Mucosa of rectum (tissue), 2 donors: ENCODE measurements at regions not wholly inside any gene's neighbourhood (a gene's known extent, or its start where the extent isn't known, plus 50 kb on each side); places are given as distances from the start of the nearest gene placed in this dataset.

Source experiments
- H3K27ac ChIP-seq, 2 donors: one replicate each; pipeline ENCODE4 v1.7.0; 2013; ENCODE audit warnings: inconsistent platforms in 2 of 2, low read depth in 2 of 2, low read length in 2 of 2
- H3K27me3 ChIP-seq, 2 donors: one replicate each; pipeline ENCODE4 v1.7.0; 2013; ENCODE audit warnings: low read length in 2 of 2; ENCODE audit not compliant: control insufficient read depth in 2 of 2, insufficient read depth in 2 of 2
- H3K36me3 ChIP-seq, 2 donors: one replicate each; pipeline ENCODE4 v1.7.0; 2013; ENCODE audit warnings: low read length in 2 of 2; ENCODE audit not compliant: control insufficient read depth in 2 of 2, insufficient read depth in 2 of 2
- H3K4me1 ChIP-seq, 2 donors: one replicate each; pipeline ENCODE4 v1.7.0; 2013; ENCODE audit warnings: low read length in 2 of 2, mild to moderate bottlenecking in 1 of 2; ENCODE audit not compliant: control insufficient read depth in 2 of 2, insufficient read depth in 2 of 2
- H3K4me3 ChIP-seq, 2 donors: one replicate each; pipeline ENCODE4 v1.7.0; 2013; ENCODE audit warnings: low read length in 2 of 2
- H3K9ac ChIP-seq, 2 donors: one replicate each; pipeline ENCODE4 v1.7.0; 2013; ENCODE audit warnings: low read length in 2 of 2, low read depth in 1 of 2, mild to moderate bottlenecking in 1 of 2
- H3K9me3 ChIP-seq, 2 donors: one replicate each; pipeline ENCODE4 v1.7.0; 2013; ENCODE audit warnings: low read length in 2 of 2; ENCODE audit not compliant: control insufficient read depth in 2 of 2
- donor health status: healthy.
- donor health status: Normal muscosa, but diverticular disease.

DNA sequence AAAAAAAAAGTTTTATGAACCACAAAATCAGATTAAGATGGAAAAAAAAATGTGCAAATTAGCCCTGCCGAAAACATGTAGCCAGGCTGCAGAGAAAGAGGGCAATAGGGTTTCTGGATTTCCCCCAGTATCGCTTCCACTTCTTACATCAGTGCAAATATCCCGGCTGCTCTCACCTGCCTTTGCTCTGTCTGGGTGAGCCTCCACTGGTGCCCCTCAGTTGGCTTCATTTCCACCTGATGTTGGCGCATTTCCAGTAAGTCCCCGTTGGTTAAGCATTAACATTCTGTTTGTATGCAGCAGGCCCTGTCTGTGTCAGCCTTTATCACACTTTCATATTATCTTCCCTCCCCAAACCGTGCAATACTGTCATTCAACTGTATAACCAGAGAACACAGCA, 215.1 kb downstream of the CBLN4 start:
- H3K27me3 ChIP-seq: no peaks in the 10 kb centered on the region
- H3K9ac ChIP-seq: no peak overlapping the region
- H3K27ac ChIP-seq: no peak overlapping the region
- H3K9me3 ChIP-seq: no peaks in the 10 kb centered on the region
- no peak overlapping the region for H3K4me3 ChIP-seq
- H3K36me3 ChIP-seq: no peaks in the 10 kb centered on the region
- no peaks in the 10 kb centered on the region for H3K4me1 ChIP-seq

DNA sequence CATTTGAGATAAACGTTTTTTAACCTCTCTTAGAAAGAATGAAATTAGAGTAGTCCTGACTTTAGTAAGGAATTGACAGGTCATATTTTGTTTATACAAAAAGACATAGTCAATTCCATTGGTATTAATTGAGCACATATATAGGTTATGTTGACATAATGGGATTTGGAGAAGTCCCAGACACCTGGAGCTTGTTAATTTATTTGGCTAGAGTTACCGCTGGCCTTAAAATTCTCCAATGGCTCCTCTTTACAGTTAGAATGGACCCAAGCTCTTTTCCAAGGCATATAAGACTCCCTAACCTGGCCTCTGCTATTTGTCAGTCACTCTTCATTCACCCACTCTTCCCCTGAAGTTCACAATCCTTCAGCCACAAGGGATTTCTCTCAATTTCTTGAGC, 221.3 kb downstream of the CBLN4 start:
- Histone ChIP-seq H3K4me3 (no peak overlapping the region), H3K9ac (no peak overlapping the region), H3K27me3 (no peaks in the 10 kb centered on the region)

DNA sequence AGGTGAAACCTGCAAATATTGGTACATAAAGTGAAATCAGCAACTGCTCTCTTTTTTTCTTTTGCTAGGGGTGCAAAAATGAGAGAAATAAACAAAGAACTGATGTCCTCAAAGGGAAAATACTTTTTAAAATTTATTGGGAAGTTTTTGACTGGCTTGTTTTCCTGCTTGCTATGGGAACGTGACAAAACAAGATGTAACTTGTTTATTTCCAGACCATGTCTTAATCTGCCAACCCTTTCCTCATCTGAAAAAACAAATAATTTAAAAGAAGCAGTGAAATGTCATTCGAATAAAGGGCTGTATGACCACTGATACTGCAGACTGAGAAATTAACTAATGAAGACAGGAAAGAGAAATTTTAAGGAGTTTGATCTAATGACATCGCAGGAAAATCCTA, 221.9 kb downstream of the CBLN4 start:
- no peak overlapping the region for H3K27ac ChIP-seq
- H3K4me1 ChIP-seq: no peaks in the 10 kb centered on the region
- no peaks in the 10 kb centered on the region for H3K27me3 ChIP-seq
- no peaks in the 10 kb centered on the region for H3K36me3 ChIP-seq
- H3K9ac ChIP-seq: no peak overlapping the region
- H3K4me3 ChIP-seq: no peak overlapping the region
- no peaks in the 10 kb centered on the region for H3K9me3 ChIP-seq

More for the DNA sequence above, 221.3 kb downstream of the CBLN4 start:
- Histone ChIP-seq H3K9me3 (no peaks in the 10 kb centered on the region), H3K36me3 (no peaks in the 10 kb centered on the region), H3K27ac (no peak overlapping the region), H3K4me1 (no peaks in the 10 kb centered on the region)

DNA sequence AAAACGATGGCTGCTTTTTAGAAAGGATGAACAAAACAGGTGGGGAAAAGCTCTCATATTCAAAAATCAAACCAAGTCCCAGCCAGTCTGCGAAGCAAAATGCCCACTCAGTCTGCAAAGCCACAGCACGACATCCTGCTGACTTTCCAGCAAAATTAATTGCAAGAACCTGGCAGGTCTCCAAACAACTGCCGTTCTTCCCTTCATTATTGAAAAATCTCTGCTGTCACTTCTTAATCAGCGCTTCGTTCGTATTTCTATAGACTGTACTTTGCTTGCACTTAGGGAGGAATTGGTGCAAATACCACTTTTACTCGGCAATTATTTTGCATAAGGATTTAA, 222.4 kb downstream of the CBLN4 start:
- Histone ChIP-seq H3K4me3 (no peak overlapping the region), H3K9me3 (no peaks in the 10 kb centered on the region), H3K4me1 (no peaks in the 10 kb centered on the region), H3K27ac (no peak overlapping the region), H3K36me3 (no peaks in the 10 kb centered on the region), H3K27me3 (no peaks in the 10 kb centered on the region), H3K9ac (no peak overlapping the region)

DNA sequence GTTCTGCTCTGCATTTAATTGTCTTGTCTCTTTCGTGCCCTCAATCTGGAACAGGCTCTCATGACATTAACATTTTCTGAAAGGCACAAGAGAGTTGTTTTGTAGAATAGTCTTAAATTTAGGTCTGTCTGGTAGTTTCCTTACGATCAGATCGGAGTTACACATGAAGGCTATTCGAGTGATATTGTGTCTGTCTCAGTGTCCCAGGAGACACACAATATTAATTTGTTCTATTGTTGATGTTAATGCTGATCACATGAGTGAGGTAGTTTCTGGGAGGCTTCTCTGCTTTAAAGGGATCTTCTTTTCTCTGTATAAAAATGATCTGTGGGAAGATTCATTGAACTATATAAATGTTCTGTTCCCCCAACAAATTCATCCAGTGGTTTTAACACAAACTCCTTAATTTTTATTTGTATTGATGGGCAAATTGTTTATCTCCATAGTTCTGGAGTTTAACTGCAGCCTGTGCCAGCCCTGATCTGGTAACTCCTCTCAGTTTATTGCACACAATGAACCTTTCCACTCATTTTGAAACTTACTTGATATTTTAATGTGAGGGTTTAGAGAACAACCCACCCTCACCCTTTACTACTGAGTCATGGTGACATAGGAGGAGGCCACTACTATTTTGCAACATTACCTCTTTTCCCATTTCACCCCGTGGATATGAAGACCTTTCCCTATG, 223.0 kb downstream of the CBLN4 start:
- no peaks in the 10 kb centered on the region for H3K36me3 ChIP-seq
- H3K9me3 ChIP-seq: no peaks in the 10 kb centered on the region
- no peaks in the 10 kb centered on the region for H3K27me3 ChIP-seq
- no peaks in the 10 kb centered on the region for H3K4me1 ChIP-seq
- H3K9ac ChIP-seq: no peak overlapping the region
- H3K4me3 ChIP-seq: no peak overlapping the region
- no peak overlapping the region for H3K27ac ChIP-seq

DNA sequence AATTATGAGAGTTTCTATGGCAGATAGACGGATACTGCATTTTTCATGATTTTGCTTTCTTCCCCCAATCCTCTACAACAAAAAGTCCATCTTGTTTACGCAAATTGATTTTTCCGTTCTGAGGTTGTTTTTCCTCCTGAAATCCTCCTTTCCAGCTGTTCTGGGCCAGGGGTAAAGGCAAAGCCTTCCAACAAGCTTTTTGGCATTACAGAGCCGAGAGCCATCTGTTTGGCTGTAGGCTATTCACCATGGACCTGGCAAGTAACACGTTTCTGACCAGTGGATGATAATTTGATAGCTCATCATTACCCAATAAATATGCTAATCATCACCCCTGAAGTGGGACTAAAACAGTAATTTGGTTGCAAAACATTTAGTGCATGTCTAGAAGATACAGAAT, 226.5 kb downstream of the CBLN4 start:
- H3K36me3 ChIP-seq: no peaks in the 10 kb centered on the region
- H3K9me3 ChIP-seq: no peaks in the 10 kb centered on the region
- no peaks in the 10 kb centered on the region for H3K4me1 ChIP-seq
- no peak overlapping the region for H3K27ac ChIP-seq
- H3K27me3 ChIP-seq: no peaks in the 10 kb centered on the region
- no peak overlapping the region for H3K4me3 ChIP-seq
- no peak overlapping the region for H3K9ac ChIP-seq

DNA sequence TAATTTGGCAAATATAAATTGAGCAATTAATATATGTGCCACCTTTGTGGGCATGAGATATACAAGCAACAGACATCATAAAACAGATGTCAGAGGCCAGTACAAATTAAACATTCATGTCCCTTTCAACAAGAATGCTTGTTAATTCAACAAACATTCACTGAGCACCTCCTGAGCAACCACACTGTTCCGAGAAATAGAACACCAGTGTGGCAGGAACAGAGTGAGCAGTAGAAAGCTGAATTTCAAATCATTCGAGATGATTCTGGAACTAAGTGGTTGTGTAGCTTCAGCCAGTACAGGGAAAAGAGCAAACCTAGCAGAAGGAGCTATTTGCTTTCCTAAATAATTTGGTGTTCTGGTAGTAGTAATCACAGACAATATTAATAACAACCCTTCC, 227.7 kb downstream of the CBLN4 start:
- Histone ChIP-seq H3K4me1 (no peaks in the 10 kb centered on the region), H3K27ac (no peak overlapping the region), H3K9me3 (no peaks in the 10 kb centered on the region), H3K4me3 (no peak overlapping the region), H3K36me3 (no peaks in the 10 kb centered on the region), H3K9ac (no peak overlapping the region), H3K27me3 (no peaks in the 10 kb centered on the region)

DNA sequence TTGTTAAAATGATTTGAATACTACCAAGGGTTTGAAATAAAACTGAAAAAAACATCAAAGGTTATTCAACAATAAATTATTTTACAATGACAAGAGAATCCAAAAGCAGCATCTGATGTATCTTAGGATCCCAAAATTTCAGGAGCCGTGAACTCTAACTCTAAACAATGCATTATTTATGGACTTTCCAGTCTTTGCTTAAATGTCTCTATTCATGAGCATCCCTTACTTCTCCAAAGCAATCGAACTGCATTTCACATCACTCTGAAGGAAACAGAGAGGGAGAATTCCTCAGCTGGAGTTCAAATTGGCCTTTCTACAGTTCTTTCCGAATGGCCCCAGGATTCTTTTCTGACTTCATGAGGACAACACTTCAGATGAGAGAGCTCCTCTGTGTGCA, 229.1 kb downstream of the CBLN4 start:
- Histone ChIP-seq H3K27me3 (no peaks in the 10 kb centered on the region), H3K4me3 (no peak overlapping the region), H3K4me1 (no peaks in the 10 kb centered on the region), H3K36me3 (no peaks in the 10 kb centered on the region), H3K27ac (no peak overlapping the region), H3K9ac (no peak overlapping the region), H3K9me3 (no peaks in the 10 kb centered on the region)

DNA sequence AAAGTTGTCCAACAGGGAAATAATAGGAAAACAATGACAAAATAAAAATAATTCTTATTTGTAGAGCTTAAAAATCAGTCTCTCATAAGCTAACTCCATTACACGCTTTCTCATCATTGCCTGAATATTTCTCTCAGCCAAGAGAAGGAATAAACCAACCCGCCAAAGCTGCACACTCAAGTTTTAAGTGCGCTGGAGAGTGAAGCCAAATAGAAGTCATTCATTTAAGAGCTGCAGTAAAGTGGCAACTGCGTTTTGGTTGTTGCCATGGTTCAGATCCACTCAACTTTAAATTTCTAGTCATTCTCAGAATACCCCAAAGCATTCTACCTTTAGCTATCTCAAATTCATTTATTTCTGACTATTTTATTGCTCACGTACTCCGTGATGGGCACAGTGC, 230.7 kb downstream of the CBLN4 start:
- no peak overlapping the region for H3K27ac ChIP-seq
- no peaks in the 10 kb centered on the region for H3K4me1 ChIP-seq
- no peaks in the 10 kb centered on the region for H3K36me3 ChIP-seq
- no peaks in the 10 kb centered on the region for H3K9me3 ChIP-seq
- H3K4me3 ChIP-seq: no peak overlapping the region
- no peak overlapping the region for H3K9ac ChIP-seq
- no peaks in the 10 kb centered on the region for H3K27me3 ChIP-seq

DNA sequence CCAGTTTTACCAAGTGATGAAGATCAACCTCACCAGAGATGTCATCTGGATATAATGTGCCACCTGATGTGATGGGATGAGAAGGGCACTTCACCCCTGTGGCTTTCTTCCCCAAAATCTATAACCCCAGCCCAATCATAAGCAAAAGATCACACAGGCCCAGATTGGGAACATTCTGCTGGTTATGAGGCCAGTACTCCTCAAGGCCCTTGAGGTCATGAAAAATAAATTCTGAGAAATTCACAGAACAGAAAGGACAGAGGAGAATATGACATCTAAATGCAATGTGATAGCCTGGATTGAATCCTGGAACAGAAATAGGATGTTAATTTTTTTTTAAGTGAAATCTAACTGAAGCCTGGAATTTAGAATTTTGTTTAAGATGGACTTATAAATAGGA, 243.5 kb downstream of the CBLN4 start:
- Histone ChIP-seq H3K27ac (no peak overlapping the region), H3K36me3 (no peaks in the 10 kb centered on the region), H3K9ac (no peak overlapping the region), H3K4me3 (no peak overlapping the region), H3K27me3 (no peaks in the 10 kb centered on the region), H3K9me3 (peaks cover 0 to 2% of the 10 kb centered on the region in 2 donors), H3K4me1 (no peaks in the 10 kb centered on the region)

DNA sequence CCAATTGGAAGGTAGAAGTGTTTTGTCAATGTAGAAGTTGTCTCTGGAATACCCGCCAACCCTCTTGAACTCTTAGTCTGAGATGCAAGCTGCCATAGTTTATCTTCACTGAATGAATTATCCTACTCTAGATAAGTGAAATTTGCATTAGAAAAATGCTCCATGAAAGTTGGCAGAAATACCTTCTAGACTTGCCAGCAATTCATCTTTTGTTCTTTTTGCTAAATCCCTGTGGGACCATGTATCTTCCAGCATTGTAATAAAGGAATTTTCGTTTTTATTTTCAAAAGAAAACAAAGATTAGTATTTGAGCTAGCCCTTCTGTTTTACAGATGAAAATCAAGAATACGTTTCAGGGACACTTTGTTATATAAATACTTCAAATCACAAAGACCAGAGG, 244.2 kb downstream of the CBLN4 start:
- Histone ChIP-seq H3K27ac (no peak overlapping the region), H3K9ac (no peak overlapping the region), H3K36me3 (no peaks in the 10 kb centered on the region), H3K4me3 (no peak overlapping the region), H3K4me1 (no peaks in the 10 kb centered on the region), H3K27me3 (no peaks in the 10 kb centered on the region), H3K9me3 (peaks cover 0 to 2% of the 10 kb centered on the region in 2 donors)
